SIG-M5 (cell line): ENCODE measurements at regions not wholly inside any gene's neighbourhood (a gene's known extent, or its start where the extent isn't known, plus 50 kb on each side); places are given as distances from the start of the nearest gene placed in this dataset.

Experiments
- DNase-seq: peaks from one replicate; lab custom pipeline; 2025; lab: John Stamatoyannopoulos, UW

GRCh38 chr5:135139381-135140134 is 105.5 kb upstream of the PITX1 start:
- DNase-seq: peak; percentile 69

- no peak for DNase-seq
Measured at GRCh38 chr5:135138116-135138850, 104.3 kb upstream of the PITX1 start.

- DNase-seq: no peak
Measured at GRCh38 chr5:135137146-135137915, 103.3 kb upstream of the PITX1 start.

- DNase-seq: no peak
Measured at GRCh38 chr5:135136546-135136945, 102.5 kb upstream of the PITX1 start.

- no peak for DNase-seq
Measured at GRCh38 chr5:135135530-135136226, 101.7 kb upstream of the PITX1 start.

DNA sequence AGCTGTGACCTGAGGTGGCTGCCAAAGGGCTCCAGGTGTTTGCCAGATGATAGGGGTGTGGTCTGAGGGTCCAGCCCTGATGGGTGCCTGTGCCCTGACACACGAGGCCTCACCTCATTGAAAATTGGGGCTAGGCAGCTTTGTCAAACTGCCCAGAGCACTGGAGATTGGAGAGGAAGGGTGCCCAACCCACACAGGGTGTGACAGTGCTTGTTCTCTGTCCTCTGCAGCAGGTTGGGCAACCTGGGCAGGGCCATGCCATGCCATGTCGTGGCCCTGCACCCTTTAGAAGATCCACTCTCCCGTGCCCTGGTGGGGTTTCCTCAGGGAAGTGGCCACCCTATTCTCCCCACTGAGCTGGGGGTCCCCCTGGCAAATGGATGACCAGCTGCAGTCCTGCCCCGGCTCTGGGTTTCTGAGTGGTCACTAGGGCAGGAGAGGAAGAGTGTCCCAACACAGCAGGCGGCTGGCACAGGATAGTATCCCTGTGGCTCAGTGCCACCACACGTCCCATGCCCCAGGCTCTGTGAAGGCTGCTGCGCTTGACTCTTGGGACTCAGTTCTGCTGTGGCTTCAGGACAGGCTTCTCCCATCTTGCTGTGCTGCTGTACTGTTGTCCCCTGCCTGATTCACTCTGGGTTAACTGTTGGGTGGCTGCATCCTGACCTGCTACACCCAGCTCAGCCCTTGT is 100.8 kb upstream of the PITX1 start:
- DNase-seq: no peak

DNA sequence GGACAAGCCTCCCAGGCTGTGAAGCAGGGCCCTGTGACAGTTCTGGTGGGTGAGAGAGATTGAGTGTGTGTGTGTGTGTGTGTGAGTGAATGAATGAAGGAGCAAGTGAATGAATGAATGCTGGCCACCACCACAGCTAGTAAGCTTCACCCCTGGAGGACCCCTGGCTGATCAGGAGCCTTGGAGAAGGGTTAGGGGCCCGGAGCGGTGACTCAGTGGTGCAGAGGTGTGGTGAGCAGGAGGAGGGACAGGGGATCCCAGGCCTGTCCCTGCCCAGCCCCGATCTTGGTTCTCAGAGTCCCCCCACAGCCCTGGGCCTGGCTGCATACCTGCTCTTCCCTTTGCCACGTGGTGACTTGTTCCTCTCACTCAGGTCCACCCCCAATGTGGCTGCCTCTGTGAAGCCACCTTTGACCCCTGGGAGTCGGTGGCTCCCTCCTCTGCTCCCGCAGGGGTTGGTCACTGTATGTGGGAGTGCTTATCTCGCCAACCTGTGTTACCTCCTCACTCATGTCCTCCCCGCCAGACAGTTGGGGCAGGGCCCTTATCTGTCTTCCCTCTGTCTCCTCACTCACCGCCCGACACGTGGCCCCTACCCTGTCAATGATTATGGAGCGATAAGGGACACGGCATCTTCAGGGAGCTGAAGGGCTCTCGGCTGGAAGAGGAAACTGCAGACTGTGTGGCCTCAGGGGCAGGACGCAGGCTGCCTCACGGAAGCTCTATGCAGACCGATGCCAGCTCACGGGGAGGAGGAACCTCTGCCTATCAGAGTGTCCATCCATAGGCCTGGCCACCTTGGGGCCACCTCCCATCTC is 99.9 kb upstream of the PITX1 start:
- no peak for DNase-seq

DNA sequence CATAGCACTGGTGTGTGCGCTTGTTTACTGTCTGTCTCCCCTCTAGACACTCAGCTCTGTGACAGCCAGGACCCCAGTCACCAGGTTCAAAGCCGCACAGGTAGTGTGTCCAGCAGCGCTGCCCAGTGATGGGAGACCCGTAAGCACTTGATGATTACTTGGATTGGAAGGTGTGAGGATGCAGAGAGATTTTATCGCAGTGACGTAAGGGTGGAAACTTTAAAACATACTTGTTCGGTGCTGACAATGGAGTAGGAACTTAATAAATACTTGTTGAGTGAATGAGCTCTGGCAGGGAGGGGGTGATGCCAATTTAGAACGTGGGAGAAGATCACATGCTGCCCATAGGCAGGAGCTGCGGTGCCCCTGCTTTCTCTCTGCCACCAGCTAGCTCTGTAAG is 99.2 kb upstream of the PITX1 start:
- no peak for DNase-seq

GRCh38 chr5:135131801-135132680 is 98.0 kb upstream of the PITX1 start:
- no peak for DNase-seq

GRCh38 chr5:135130261-135131215 is 96.5 kb upstream of the PITX1 start:
- DNase-seq: no peak

DNA sequence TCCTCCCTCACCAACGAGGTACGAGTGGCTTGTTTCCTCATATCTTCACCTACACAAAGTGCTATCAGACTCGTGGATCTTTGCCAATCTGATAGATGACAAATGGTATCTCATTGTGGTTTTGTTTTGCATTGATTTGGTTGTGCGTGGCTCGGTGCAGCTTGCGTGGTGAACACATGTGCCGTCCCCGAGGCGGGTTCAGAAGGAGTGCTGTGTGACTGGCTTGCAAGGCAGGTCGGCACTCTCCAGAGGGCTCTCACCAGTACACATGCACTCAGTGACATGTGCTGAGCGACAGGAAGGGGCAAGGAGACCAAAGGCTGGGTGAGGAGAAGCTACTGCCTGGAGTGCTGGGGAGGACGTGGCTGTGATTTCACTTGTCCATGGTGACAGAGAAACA is 95.3 kb upstream of the PITX1 start:
- DNase-seq: no peak

- no peak for DNase-seq
Measured at GRCh38 chr5:135128361-135128760, 94.3 kb upstream of the PITX1 start.

DNA sequence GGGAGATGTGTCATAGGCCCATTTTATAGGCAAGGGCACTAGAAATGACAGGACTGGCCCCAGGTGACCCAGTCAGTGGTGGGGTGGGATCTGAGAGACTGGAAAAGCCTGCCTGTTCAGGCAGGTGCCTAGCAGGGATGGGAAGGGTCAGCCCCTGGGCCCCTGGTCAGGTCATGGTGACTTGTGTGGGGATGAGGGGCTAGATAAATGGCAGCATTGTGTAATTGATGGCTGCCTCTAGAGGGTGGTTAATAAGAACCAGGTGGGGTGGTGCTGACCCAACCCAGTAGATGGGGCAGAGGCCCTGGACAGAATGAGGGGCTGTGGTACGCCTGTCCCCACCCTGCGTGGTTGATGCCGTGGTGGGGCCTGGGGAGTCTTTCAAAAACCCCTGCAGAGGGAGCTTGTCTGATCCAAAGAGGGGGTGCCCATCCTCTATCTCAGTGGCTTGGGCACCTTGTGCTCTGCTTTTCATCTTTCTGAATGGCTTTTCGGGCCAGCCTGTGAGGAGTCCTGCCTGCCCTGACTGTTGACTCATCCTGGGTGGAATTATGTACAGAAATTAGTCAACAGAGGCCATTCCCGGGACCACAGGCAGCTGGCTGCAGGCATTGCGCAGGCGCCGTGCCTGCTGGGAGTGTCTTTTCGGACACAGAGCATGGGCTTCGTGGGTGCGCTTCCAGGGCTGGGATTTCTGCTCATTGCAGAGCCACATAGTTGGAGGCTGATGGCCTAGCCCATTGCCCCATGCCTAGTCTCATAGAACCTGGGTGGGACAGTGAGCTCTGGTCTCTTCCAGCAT is 93.6 kb upstream of the PITX1 start:
- no peak for DNase-seq

DNA sequence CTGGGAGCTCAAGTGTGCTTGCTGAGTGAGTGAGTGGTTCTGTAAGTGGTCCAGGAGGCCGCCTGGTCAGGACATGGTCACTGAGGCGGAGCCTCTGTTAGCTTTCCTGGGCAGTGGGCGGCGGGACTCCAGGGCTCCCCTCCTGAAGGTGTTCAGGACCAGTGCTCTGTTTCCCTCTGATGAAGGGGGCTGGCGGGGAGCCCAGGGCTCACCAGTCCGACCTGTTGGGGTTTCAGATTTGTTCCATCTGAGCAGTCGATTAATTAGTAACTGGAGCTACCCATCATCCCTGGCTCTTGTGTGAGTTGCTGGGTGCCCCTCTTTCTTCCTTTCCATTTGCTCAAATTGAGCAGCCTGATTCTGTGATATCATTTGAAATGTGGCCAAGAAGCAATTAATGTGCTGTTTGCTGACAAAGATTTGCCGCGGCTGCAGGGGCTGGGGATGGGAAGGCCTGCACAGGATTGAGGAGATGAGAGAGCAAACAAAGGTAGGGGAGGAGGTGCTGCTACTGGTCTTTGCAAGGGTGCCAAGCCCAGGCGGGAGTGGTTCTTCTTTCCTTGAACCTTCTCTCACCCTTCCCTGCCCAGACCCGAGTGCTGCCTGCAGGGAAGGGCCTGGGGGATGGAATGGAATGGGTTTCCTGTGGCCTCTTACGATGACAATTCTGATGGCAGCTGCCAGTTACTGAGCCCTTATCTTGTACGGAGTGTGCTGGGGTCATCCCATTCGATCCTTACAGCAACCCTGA is 92.8 kb upstream of the PITX1 start:
- DNase-seq: no peak

DNA sequence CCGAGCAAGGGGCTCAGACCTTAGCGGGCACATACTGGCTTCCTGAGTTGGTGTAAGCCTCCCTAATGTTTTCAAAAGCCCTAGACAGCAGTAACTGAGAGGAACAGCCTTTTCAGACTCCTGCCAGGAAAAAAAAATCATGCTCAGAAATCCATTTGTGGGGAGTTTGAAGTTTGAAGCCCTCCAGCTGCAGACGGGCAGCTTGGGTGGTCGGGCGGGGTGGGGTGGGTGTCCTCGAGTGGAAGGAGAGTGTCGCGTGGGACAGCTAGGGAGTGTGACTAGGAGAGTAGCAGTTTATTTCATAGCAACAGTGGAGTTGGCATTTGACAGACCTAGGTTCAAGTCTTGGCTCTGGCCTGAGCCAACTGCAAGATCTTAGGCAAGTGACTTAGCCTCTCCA is 90.7 kb upstream of the PITX1 start:
- DNase-seq: no peak

DNA sequence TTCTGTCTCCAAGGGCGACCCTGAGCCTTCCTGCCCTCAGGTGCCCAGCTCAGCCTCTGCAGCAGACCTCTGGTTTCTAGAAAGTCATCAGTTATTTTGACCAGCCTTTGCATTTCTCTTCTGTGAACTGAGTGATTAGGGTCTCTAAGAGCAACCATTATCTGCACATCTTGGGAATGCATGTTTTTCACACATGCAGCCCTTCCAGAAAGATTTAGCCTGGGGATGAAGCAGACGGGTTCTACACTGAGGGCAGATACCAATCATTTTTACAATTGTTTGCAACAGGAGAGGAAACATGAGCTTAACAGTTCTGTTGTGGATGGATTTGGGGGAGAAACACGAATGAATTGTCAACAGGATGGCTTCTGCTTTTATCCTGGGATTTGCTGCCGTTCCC is 90.1 kb upstream of the PITX1 start:
- no peak for DNase-seq

GRCh38 chr5:135122797-135123196 is 88.8 kb upstream of the PITX1 start:
- DNase-seq: no peak
